ENCODE measurements at regions not wholly inside any gene's neighbourhood (a gene's known extent, or its start where the extent isn't known, plus 50 kb on each side); places are given as distances from the start of the nearest gene placed in this dataset.

- TF ChIP-seq POLR2AphosphoS5 (IDR thresholded peaks at IDR 0.05) = no peak
- TF ChIP-seq CTCF (IDR thresholded peaks at IDR 0.05) = no peak
- TF ChIP-seq POLR2A (IDR thresholded peaks at IDR 0.05) = no peak
- 44% methylated on average over 5 of the region's 5 CpGs for whole genome bisulfite sequencing
- H3K4me1 ChIP-seq (replicated peaks) = no peaks in the 10 kb centered on the region
- H3K9me3 ChIP-seq = no peaks in the 10 kb centered on the region
- no peak for DNase-seq (ENCODE audit: low spot score)
- no peaks in the 10 kb centered on the region for H3K36me3 ChIP-seq
- intact Hi-C loops (cut with DNase I) = no loop called here
- no peak overlapping the region for H3K4me3 ChIP-seq
- H3K27me3 ChIP-seq (replicated peaks; ENCODE audit: insufficient read depth) = no peaks in the 10 kb centered on the region
- no peak overlapping the region for H3K27ac ChIP-seq
Measured at GRCh38 chr3:159897331-159898075, 91.1 kb upstream of the IL12A start.

GRCh38 chr3:159898147-159898546 lies 90.5 kb upstream of the IL12A start:
- DNase-seq (ENCODE audit: low spot score) = no peak
- Histone ChIP-seq H3K36me3 (no peaks in the 10 kb centered on the region), H3K27me3 (replicated peaks; ENCODE audit: insufficient read depth) (no peaks in the 10 kb centered on the region), H3K4me1 (replicated peaks) (no peaks in the 10 kb centered on the region), H3K4me3 (no peak overlapping the region), H3K27ac (no peak overlapping the region), H3K9me3 (no peaks in the 10 kb centered on the region)
- no peak for TF ChIP-seq POLR2A (IDR thresholded peaks at IDR 0.05)
- TF ChIP-seq CTCF (IDR thresholded peaks at IDR 0.05) = no peak
- TF ChIP-seq POLR2AphosphoS5 (IDR thresholded peaks at IDR 0.05) = no peak
- 64% methylated on average over 2 of the region's 2 CpGs for WGBS
- intact Hi-C loops (cut with DNase I) = no loop called here

- no peak for DNase-seq (ENCODE audit: low spot score)
- WGBS = 96% methylated on average over 1 of the region's 1 CpG
- Histone ChIP-seq H3K4me1 (replicated peaks) (no peaks in the 10 kb centered on the region), H3K4me3 (no peak overlapping the region), H3K36me3 (no peaks in the 10 kb centered on the region), H3K27ac (no peak overlapping the region), H3K9me3 (no peaks in the 10 kb centered on the region), H3K27me3 (replicated peaks; ENCODE audit: insufficient read depth) (no peaks in the 10 kb centered on the region)
- intact Hi-C loops (cut with DNase I) = no loop called here
- TF ChIP-seq POLR2AphosphoS5 (IDR thresholded peaks at IDR 0.05) (no peak), CTCF (IDR thresholded peaks at IDR 0.05) (no peak), POLR2A (IDR thresholded peaks at IDR 0.05) (no peak)
Measured at GRCh38 chr3:159899166-159899565, 89.5 kb upstream of the IL12A start.

GRCh38 chr3:159902546-159903314 lies 85.9 kb upstream of the IL12A start:
- Histone ChIP-seq H3K4me1 (replicated peaks) (no peaks in the 10 kb centered on the region), H3K4me3 (no peak overlapping the region), H3K27ac (no peak overlapping the region), H3K36me3 (no peaks in the 10 kb centered on the region), H3K9me3 (no peaks in the 10 kb centered on the region), H3K27me3 (replicated peaks; ENCODE audit: insufficient read depth) (no peaks in the 10 kb centered on the region)
- intact Hi-C loops (cut with DNase I) = no loop called here
- TF ChIP-seq POLR2A (IDR thresholded peaks at IDR 0.05) = no peak
- no peak for TF ChIP-seq CTCF (IDR thresholded peaks at IDR 0.05)
- no peak for TF ChIP-seq POLR2AphosphoS5 (IDR thresholded peaks at IDR 0.05)
- WGBS = 73% methylated on average over 8 of the region's 8 CpGs
- DNase-seq (ENCODE audit: low spot score) = no peak
